ENCODE measurements at regions not wholly inside any gene's neighbourhood (a gene's known extent, or its start where the extent isn't known, plus 50 kb on each side); places are given as distances from the start of the nearest gene placed in this dataset.

- no peak for TF ChIP-seq CTCF (IDR thresholded peaks at IDR 0.05)
- TF ChIP-seq POLR2A (IDR thresholded peaks at IDR 0.05) = no peak
Measured at GRCh38 chr3:27594096-27594690, 110.0 kb upstream of the SLC4A7 start.

Data from body of pancreas (tissue), 4 donors.